ENCODE measurements at regions not wholly inside any gene's neighbourhood (a gene's known extent, or its start where the extent isn't known, plus 50 kb on each side); places are given as distances from the start of the nearest gene placed in this dataset.

DNA sequence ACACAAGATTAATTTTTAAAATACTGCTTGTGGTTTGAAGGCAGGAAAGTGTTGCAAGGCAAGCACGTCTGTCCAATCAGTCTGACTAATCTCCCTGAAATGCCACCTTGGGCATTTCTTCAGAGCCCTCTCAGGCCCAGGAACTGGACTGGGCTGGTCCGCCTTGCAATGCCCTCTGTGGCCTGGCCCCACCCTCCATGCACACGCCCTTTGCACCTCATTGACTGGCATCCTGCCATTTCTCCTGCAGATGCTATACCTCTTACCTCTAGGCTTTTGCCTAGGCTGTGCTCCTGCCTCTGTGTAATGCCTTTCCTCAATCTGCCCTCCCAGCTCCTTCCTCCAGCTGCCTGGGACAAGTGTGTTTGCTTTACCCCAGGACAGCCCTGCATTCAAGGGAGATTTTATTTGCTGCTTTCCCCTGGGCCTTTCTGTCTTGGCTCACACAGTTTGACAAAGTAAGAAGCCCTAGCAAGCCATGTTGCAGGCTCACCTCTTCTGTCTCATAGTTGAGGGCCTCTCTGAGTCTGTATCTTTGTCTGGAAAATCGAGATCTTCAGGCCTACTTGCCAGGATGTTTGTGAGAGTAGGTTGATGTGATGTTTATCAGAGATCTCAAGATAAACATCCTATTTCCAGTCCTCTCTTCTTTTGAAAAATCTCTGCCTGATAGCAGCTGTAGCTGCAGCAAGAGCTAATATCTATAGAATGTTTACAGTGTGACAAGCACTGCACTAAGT is 149.2 kb upstream of the JUN start:
- no peak overlapping the region for H3K4me3 ChIP-seq
- intact Hi-C loops (cut with DNase I): no loop called here
- no peaks in the 10 kb centered on the region for H3K36me3 ChIP-seq
- no peaks in the 10 kb centered on the region for H3K27me3 ChIP-seq
- no peaks in the 10 kb centered on the region for H3K9me3 ChIP-seq
- H3K4me1 ChIP-seq (ENCODE audit: insufficient read depth): no peaks in the 10 kb centered on the region
- WGBS, 3 donors: 77 to 87% (median 82%) methylated on average over 4 of the region's 4 CpGs
- DNase-seq: no peak
- TF ChIP-seq EP300 (IDR thresholded peaks at IDR 0.05): no peak
- TF ChIP-seq, protein P1, sequence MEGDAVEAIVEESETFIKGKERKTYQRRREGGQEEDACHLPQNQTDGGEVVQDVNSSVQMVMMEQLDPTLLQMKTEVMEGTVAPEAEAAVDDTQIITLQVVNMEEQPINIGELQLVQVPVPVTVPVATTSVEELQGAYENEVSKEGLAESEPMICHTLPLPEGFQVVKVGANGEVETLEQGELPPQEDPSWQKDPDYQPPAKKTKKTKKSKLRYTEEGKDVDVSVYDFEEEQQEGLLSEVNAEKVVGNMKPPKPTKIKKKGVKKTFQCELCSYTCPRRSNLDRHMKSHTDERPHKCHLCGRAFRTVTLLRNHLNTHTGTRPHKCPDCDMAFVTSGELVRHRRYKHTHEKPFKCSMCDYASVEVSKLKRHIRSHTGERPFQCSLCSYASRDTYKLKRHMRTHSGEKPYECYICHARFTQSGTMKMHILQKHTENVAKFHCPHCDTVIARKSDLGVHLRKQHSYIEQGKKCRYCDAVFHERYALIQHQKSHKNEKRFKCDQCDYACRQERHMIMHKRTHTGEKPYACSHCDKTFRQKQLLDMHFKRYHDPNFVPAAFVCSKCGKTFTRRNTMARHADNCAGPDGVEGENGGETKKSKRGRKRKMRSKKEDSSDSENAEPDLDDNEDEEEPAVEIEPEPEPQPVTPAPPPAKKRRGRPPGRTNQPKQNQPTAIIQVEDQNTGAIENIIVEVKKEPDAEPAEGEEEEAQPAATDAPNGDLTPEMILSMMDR (IDR thresholded peaks at IDR 0.05): no peak
- no peak overlapping the region for H3K27ac ChIP-seq

DNA sequence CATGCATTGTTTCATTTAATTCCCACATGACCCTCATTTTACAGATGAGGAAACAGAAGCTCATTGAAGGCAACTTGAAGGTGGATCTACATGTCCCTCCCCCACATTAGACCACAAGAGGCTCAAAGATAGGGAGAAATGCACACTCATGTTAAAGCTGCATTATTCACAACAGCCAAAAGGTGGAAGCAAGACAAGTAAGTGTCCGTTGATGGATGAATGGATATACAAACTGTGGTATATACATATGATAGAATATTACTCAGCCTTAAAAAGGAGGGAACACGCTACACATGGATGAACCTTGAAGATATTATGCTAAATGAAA is 149.7 kb upstream of the JUN start:
- DNase-seq: no peak
- intact Hi-C loops (cut with DNase I): no loop called here
- Histone ChIP-seq H3K36me3 (no peaks in the 10 kb centered on the region), H3K27ac (no peak overlapping the region), H3K4me1 (ENCODE audit: insufficient read depth) (no peaks in the 10 kb centered on the region), H3K9me3 (no peaks in the 10 kb centered on the region), H3K4me3 (no peak overlapping the region), H3K27me3 (no peaks in the 10 kb centered on the region)
- 97 to 98% (median 97%) methylated on average over 2 of the region's 2 CpGs for WGBS, 3 donors
- TF ChIP-seq, protein P1 (IDR thresholded peaks at IDR 0.05): no peak
- TF ChIP-seq EP300 (IDR thresholded peaks at IDR 0.05): no peak

DNA sequence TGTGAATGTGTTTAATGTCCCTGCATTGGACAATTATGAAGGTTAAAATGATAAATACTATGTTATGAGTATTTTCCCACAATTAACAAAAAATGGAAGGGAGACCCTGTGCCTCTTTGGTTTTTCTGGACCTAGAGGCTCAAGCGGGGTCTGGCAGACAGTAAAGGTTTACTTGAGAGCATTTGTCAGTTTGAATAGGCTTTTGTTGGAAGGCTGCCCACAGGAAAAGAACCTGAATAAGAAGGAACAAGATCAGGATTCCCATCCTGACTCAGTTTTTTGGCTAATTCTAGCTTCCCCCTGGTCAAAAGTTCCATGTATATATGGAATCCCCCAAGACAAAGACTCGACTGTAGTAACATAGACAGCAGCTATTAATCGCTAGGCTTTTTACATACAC is 150.9 kb upstream of the JUN start:
- WGBS, 3 donors: 86 to 91% (median 88%) methylated on average over 3 of the region's 3 CpGs
- Histone ChIP-seq H3K9me3 (no peaks in the 10 kb centered on the region), H3K27ac (no peak overlapping the region), H3K27me3 (no peaks in the 10 kb centered on the region), H3K36me3 (no peaks in the 10 kb centered on the region), H3K4me3 (no peak overlapping the region), H3K4me1 (ENCODE audit: insufficient read depth) (no peaks in the 10 kb centered on the region)
- no peak for DNase-seq
- no peak for TF ChIP-seq EP300 (IDR thresholded peaks at IDR 0.05)
- intact Hi-C loops (cut with DNase I): no loop called here

DNA sequence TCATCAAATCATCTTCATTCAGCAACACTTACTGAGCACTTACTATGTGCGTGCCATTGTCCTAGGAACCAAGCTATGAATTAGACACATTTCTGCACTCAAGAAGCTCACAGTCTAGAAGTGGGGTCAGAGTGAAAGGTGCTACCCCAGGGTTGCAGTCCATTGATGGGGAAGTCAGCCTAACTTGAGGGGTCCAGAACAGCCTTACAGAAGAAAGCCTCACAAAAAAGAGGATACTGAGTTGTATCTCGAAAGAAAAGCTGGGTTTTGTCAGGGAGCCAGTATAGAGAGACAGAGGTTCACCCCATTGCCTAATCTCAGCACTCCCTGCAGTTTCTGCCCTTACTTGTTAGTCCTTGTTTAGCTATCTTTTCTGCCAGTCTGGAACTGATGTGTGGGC is 153.1 kb upstream of the JUN start:
- H3K9me3 ChIP-seq: no peaks in the 10 kb centered on the region
- no peaks in the 10 kb centered on the region for H3K36me3 ChIP-seq
- H3K4me1 ChIP-seq (ENCODE audit: insufficient read depth): no peaks in the 10 kb centered on the region
- DNase-seq: no peak
- no peak overlapping the region for H3K4me3 ChIP-seq
- no peaks in the 10 kb centered on the region for H3K27me3 ChIP-seq
- WGBS, 3 donors: 89 to 96% (median 96%) methylated on average over 2 of the region's 2 CpGs
- TF ChIP-seq, protein P1 (IDR thresholded peaks at IDR 0.05): no peak
- TF ChIP-seq POLR2A (IDR thresholded peaks at IDR 0.05) (no peak), EP300 (IDR thresholded peaks at IDR 0.05) (no peak)
- H3K27ac ChIP-seq: no peak overlapping the region
- intact Hi-C loops (cut with DNase I): no loop called here

DNA sequence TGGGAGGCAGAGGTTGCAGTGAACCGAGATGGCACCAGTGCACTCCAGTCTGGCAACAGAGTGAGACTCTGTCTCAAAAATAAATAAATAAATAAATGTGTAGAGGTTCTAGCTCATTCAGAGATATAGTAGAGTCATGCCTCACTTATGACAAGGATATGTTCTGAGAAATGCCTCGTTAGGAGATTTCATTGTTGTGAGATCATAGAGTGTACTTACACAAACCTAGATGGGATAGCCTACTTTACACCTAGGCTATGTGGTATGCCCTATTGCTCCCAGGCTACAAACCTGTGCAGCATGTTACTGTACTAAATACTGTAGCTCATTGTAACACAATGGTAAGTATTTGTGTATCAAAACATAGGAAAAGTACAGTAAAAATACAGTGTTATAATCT is 155.3 kb upstream of the JUN start:
- TF ChIP-seq, protein P1 (IDR thresholded peaks at IDR 0.05): no peak
- TF ChIP-seq POLR2A (IDR thresholded peaks at IDR 0.05) (no peak), EP300 (IDR thresholded peaks at IDR 0.05) (no peak)
- H3K4me1 ChIP-seq (ENCODE audit: insufficient read depth): no peaks in the 10 kb centered on the region
- intact Hi-C loops (cut with DNase I): no loop called here
- WGBS, 3 donors: 50 to 92% (median 74%) methylated on average over 2 of the region's 2 CpGs
- H3K36me3 ChIP-seq: no peaks in the 10 kb centered on the region
- H3K27me3 ChIP-seq: no peaks in the 10 kb centered on the region
- H3K9me3 ChIP-seq: no peaks in the 10 kb centered on the region
- no peak overlapping the region for H3K27ac ChIP-seq
- DNase-seq: no peak
- H3K4me3 ChIP-seq: no peak overlapping the region

Data from ovary (tissue), 7 donors.